Neural progenitor cell (in vitro differentiated cells): ENCODE measurements at regions not wholly inside any gene's neighbourhood (a gene's known extent, or its start where the extent isn't known, plus 50 kb on each side); places are given as distances from the start of the nearest gene placed in this dataset.

Source experiments
- EZH2 ChIP-seq: fragments of 200-600 bp; sonication (generic); IDR thresholded peaks from 2 replicates; pipeline ENCODE4 v1.6.1; 2017; ENCODE audit warnings: antibody characterized with exemption, mild to moderate bottlenecking, moderate library complexity
- EZH2phosphoT487 ChIP-seq: fragments of 200-600 bp; sonication (generic); IDR thresholded peaks from 2 replicates; pipeline ENCODE4 v1.6.1; 2017; ENCODE audit warnings: antibody characterized with exemption
- TF ChIP-seq, protein P1 (sequence below): fragments of 200-600 bp; sonication (generic); IDR thresholded peaks from 2 replicates; pipeline ENCODE4 v1.5.1; 2017; ENCODE audit warnings: antibody characterized with exemption, mild to moderate bottlenecking

DNA sequence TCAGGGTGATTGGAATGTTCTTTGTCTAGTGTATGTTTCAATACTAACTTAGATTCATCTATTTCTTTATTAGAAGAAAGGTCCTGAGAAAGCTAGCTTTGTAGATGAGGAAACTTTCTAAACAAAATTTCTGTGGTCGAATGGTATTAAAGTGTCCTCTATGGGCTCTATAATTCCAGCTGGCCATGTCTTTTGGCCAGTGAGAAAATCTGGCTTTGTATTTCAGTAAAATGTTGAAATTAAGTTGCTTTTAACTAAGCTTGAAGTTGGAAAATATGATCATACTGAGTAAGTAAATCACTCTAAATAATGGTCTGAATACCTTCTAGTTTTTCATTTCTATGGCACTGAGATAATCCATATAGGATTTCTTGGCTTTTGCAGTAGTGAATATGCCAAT, 148.8 kb downstream of the RDH14 start:
- TF ChIP-seq, protein P1, sequence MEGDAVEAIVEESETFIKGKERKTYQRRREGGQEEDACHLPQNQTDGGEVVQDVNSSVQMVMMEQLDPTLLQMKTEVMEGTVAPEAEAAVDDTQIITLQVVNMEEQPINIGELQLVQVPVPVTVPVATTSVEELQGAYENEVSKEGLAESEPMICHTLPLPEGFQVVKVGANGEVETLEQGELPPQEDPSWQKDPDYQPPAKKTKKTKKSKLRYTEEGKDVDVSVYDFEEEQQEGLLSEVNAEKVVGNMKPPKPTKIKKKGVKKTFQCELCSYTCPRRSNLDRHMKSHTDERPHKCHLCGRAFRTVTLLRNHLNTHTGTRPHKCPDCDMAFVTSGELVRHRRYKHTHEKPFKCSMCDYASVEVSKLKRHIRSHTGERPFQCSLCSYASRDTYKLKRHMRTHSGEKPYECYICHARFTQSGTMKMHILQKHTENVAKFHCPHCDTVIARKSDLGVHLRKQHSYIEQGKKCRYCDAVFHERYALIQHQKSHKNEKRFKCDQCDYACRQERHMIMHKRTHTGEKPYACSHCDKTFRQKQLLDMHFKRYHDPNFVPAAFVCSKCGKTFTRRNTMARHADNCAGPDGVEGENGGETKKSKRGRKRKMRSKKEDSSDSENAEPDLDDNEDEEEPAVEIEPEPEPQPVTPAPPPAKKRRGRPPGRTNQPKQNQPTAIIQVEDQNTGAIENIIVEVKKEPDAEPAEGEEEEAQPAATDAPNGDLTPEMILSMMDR, result no peak
- TF ChIP-seq EZH2 (no peak), EZH2phosphoT487 (no peak)
